MM.1S (cell line): ENCODE measurements at regions not wholly inside any gene's neighbourhood (a gene's known extent, or its start where the extent isn't known, plus 50 kb on each side); places are given as distances from the start of the nearest gene placed in this dataset.

Experiments used
- DNase-seq: peaks from one replicate; pipeline ENCODE4 v3.0.0-alpha.2; 2015
- H2AFZ ChIP-seq: fragments of 300-600 bp; sonication (generic); 2 replicates; pipeline ENCODE4 v1.6.0; 2016; ENCODE audit warnings: antibody characterized with exemption, low read length
- H3F3A ChIP-seq: fragments of 300-600 bp; sonication (generic); 2 replicates; pipeline ENCODE4 v1.6.1; 2016; ENCODE audit warnings: mild to moderate bottlenecking, antibody characterized with exemption, low read length, moderate library complexity, mixed read lengths; ENCODE audit not compliant: insufficient read depth
- H3K27ac ChIP-seq: fragments of 300-600 bp; sonication (generic); 2 replicates; pipeline ENCODE4 v1.5.1; 2016; ENCODE audit warnings: mild to moderate bottlenecking, low read length
- H3K27me3 ChIP-seq: fragments of 300-600 bp; sonication (generic); replicated peaks from 2 replicates; pipeline ENCODE4 v1.6.0; 2016; ENCODE audit warnings: low read length; ENCODE audit not compliant: insufficient read depth
- H3K36me3 ChIP-seq: fragments of 300-600 bp; sonication (generic); replicated peaks from 2 replicates; pipeline ENCODE4 v1.6.1; 2016; ENCODE audit warnings: mild to moderate bottlenecking, low read length, mixed read lengths; ENCODE audit not compliant: insufficient read depth
- H3K4me1 ChIP-seq: fragments of 300-600 bp; sonication (generic); 2 replicates; pipeline ENCODE4 v1.6.1; 2016; ENCODE audit warnings: low read length, mixed read lengths
- H3K4me2 ChIP-seq: fragments of 300-600 bp; sonication (generic); 2 replicates; pipeline ENCODE4 v1.6.0; 2016; ENCODE audit warnings: low read depth, low read length
- H3K4me3 ChIP-seq: fragments of 300-600 bp; sonication (generic); 2 replicates; pipeline ENCODE4 v1.5.1; 2016; ENCODE audit warnings: low read length, mixed read lengths
- H3K79me2 ChIP-seq: fragments of 300-600 bp; sonication (generic); 2 replicates; pipeline ENCODE4 v1.6.1; 2016; ENCODE audit warnings: mixed run types, low read length, mixed read lengths
- H3K9ac ChIP-seq: fragments of 300-600 bp; sonication (generic); 2 replicates; pipeline ENCODE4 v1.6.1; 2016; ENCODE audit warnings: low read length, mixed read lengths
- H3K9me2 ChIP-seq: fragments of 300-600 bp; sonication (generic); replicated peaks from 2 replicates; pipeline ENCODE4 v1.6.1; 2016; ENCODE audit warnings: mild to moderate bottlenecking, low read length, mixed read lengths; ENCODE audit not compliant: insufficient read depth
- H3K9me3 ChIP-seq: fragments of 300-600 bp; sonication (generic); replicated peaks from 2 replicates; pipeline ENCODE4 v1.6.1; 2016; ENCODE audit warnings: mild to moderate bottlenecking, low read length, mixed read lengths; ENCODE audit not compliant: insufficient read depth
- H4K20me1 ChIP-seq: fragments of 300-600 bp; sonication (generic); 2 replicates; pipeline ENCODE4 v1.6.1; 2016; ENCODE audit warnings: mild to moderate bottlenecking, low read length, moderate library complexity, mixed read lengths; ENCODE audit not compliant: insufficient read depth
- CTCF ChIP-seq: fragments of 300-600 bp; sonication (generic); IDR thresholded peaks from 2 replicates; pipeline ENCODE4 v1.5.1; 2016; ENCODE audit warnings: antibody characterized with exemption, low read length, mixed read lengths
- EZH2 ChIP-seq: fragments of 300-600 bp; sonication (generic); optimal IDR thresholded peaks from 2 replicates; pipeline ENCODE3; 2017; ENCODE audit warnings: low read depth, mild to moderate bottlenecking, antibody characterized with exemption, low read length, mixed read lengths
- EZH2phosphoT487 ChIP-seq: fragments of 300-600 bp; sonication (generic); IDR thresholded peaks from 2 replicates; pipeline ENCODE4 v1.6.1; 2018; ENCODE audit warnings: antibody characterized with exemption, low read length

DNA sequence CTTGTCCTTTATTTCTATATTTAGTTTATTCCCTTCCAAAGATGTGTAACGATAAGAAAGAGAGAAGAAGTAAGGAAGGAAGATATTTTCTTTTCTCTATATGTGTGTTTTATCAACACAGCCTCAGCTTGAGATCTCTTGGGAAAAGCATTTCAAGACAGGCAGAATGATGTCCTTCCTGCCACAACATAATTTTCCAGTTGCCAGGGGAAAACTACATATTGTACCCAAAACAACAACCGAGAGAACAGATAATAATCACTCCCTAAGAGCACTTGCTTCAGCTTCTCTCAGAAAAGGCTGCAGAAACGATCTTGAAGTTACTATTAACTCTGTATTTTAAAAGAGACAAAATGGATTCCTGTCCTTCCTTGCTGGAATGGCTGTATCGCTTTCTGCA, 151.4 kb upstream of the ITGB1 start:
- no peak for DNase-seq
- H3K36me3 ChIP-seq, result no peaks in the 10 kb centered on the region
- no peak overlapping the region for H2AFZ ChIP-seq
- no peaks in the 10 kb centered on the region for H3K79me2 ChIP-seq
- no peaks in the 10 kb centered on the region for H3K27me3 ChIP-seq
- H3K4me1 ChIP-seq, result no peaks in the 10 kb centered on the region
- H3K4me3 ChIP-seq, result no peak overlapping the region
- no peaks in the 10 kb centered on the region for H3K9me3 ChIP-seq
- no peak overlapping the region for H3K27ac ChIP-seq
- TF ChIP-seq EZH2phosphoT487 (no peak), EZH2 (no peak), CTCF (no peak)
- no peak overlapping the region for H3K9ac ChIP-seq
- H3K4me2 ChIP-seq, result no peak overlapping the region
- no peaks in the 10 kb centered on the region for H3K9me2 ChIP-seq
- no peaks in the 10 kb centered on the region for H3F3A ChIP-seq
- H4K20me1 ChIP-seq, result no peaks in the 10 kb centered on the region

- Histone ChIP-seq H3K4me1 (no peaks in the 10 kb centered on the region), H2AFZ (no peak overlapping the region), H3K9me2 (no peaks in the 10 kb centered on the region), H3K4me2 (no peak overlapping the region), H3F3A (no peaks in the 10 kb centered on the region), H3K27ac (no peak overlapping the region), H3K9me3 (no peaks in the 10 kb centered on the region), H3K36me3 (no peaks in the 10 kb centered on the region), H3K27me3 (no peaks in the 10 kb centered on the region), H3K4me3 (no peak overlapping the region), H4K20me1 (no peaks in the 10 kb centered on the region), H3K79me2 (no peaks in the 10 kb centered on the region), H3K9ac (no peak overlapping the region)
- no peak for TF ChIP-seq CTCF
- no peak for TF ChIP-seq EZH2
- TF ChIP-seq EZH2phosphoT487, result no peak
- no peak for DNase-seq
Measured at GRCh38 chr10:33107953-33108352, 149.9 kb upstream of the ITGB1 start.

- Histone ChIP-seq H3F3A (no peaks in the 10 kb centered on the region), H3K4me1 (no peaks in the 10 kb centered on the region), H4K20me1 (no peaks in the 10 kb centered on the region), H3K9me2 (no peaks in the 10 kb centered on the region), H3K9ac (no peak overlapping the region), H3K36me3 (no peaks in the 10 kb centered on the region), H3K4me3 (no peak overlapping the region), H3K4me2 (no peak overlapping the region), H3K27ac (no peak overlapping the region), H3K27me3 (no peaks in the 10 kb centered on the region), H3K79me2 (no peaks in the 10 kb centered on the region), H3K9me3 (no peaks in the 10 kb centered on the region), H2AFZ (no peak overlapping the region)
- TF ChIP-seq EZH2 (no peak), CTCF (no peak), EZH2phosphoT487 (no peak)
- no peak for DNase-seq
Measured at GRCh38 chr10:33106767-33107166, 148.7 kb upstream of the ITGB1 start.
